ENCODE measurements at regions not wholly inside any gene's neighbourhood (a gene's known extent, or its start where the extent isn't known, plus 50 kb on each side); places are given as distances from the start of the nearest gene placed in this dataset.

GRCh38 chr4:177582992-177583391 is 140.8 kb upstream of the AGA start:
- Mint-ChIP-seq H3K27me3 (no peaks in the 10 kb centered on the region), H3K4me1 (no peaks in the 10 kb centered on the region), H3K27ac (ENCODE audit: low read depth) (no peak overlapping the region), H3K9me3 (no peaks in the 10 kb centered on the region), H3K4me3 (no peak overlapping the region), H3K36me3 (ENCODE audit: insufficient read depth) (no peaks in the 10 kb centered on the region)
- DNase-seq (ENCODE audit: low spot score in 2 of 2) (no peak), ATAC-seq (replicated peaks; ENCODE audit: extremely low read depth, poor library complexity, severe bottlenecking) (no peak)

GRCh38 chr4:177587989-177588388 is 145.8 kb upstream of the AGA start:
- Mint-ChIP-seq H3K4me1 (no peaks in the 10 kb centered on the region), H3K36me3 (ENCODE audit: insufficient read depth) (no peaks in the 10 kb centered on the region), H3K9me3 (no peaks in the 10 kb centered on the region), H3K27ac (ENCODE audit: low read depth) (no peak overlapping the region), H3K4me3 (no peak overlapping the region), H3K27me3 (no peaks in the 10 kb centered on the region)
- DNase-seq (ENCODE audit: low spot score in 2 of 2) (no peak), ATAC-seq (replicated peaks; ENCODE audit: extremely low read depth, poor library complexity, severe bottlenecking) (no peak)

- ATAC-seq (replicated peaks; ENCODE audit: extremely low read depth, poor library complexity, severe bottlenecking) (no peak), DNase-seq (ENCODE audit: low spot score in 2 of 2) (no peak)
- Mint-ChIP-seq H3K27me3 (no peaks in the 10 kb centered on the region), H3K9me3 (no peaks in the 10 kb centered on the region), H3K4me3 (no peak overlapping the region), H3K36me3 (ENCODE audit: insufficient read depth) (peaks cover 1% of the 10 kb centered on the region), H3K4me1 (no peaks in the 10 kb centered on the region), H3K27ac (ENCODE audit: low read depth) (no peak overlapping the region)
These were observed 153.1 kb upstream of the AGA start for GRCh38 chr4:177595386-177595785.

- Mint-ChIP-seq H3K9me3 (no peaks in the 10 kb centered on the region), H3K4me3 (no peak overlapping the region), H3K36me3 (ENCODE audit: insufficient read depth) (peaks cover 1% of the 10 kb centered on the region), H3K27ac (ENCODE audit: low read depth) (no peak overlapping the region), H3K27me3 (no peaks in the 10 kb centered on the region), H3K4me1 (no peaks in the 10 kb centered on the region)
- ATAC-seq (replicated peaks; ENCODE audit: extremely low read depth, poor library complexity, severe bottlenecking) (no peak), DNase-seq (ENCODE audit: low spot score in 2 of 2) (no peak)
These were observed 153.8 kb upstream of the AGA start for GRCh38 chr4:177596035-177596434.

- Mint-ChIP-seq H3K27ac (ENCODE audit: low read depth) (no peak overlapping the region), H3K4me1 (no peaks in the 10 kb centered on the region), H3K27me3 (no peaks in the 10 kb centered on the region)
These were observed 154.8 kb upstream of the AGA start for GRCh38 chr4:177596991-177597390.

GRCh38 chr4:177605252-177605651 is 163.0 kb upstream of the AGA start:
- no peak for ATAC-seq (replicated peaks; ENCODE audit: extremely low read depth, poor library complexity, severe bottlenecking)
- Mint-ChIP-seq H3K9me3 (no peaks in the 10 kb centered on the region), H3K36me3 (ENCODE audit: insufficient read depth) (no peaks in the 10 kb centered on the region), H3K4me3 (no peak overlapping the region), H3K27ac (ENCODE audit: low read depth) (no peak overlapping the region), H3K27me3 (no peaks in the 10 kb centered on the region), H3K4me1 (no peaks in the 10 kb centered on the region)
- DNase-seq (ENCODE audit: low spot score in 2 of 2): no peak

More at GRCh38 chr4:177596991-177597390, 154.8 kb upstream of the AGA start:
- ATAC-seq (replicated peaks; ENCODE audit: extremely low read depth, poor library complexity, severe bottlenecking) (no peak), DNase-seq (ENCODE audit: low spot score in 2 of 2) (no peak)
- Mint-ChIP-seq H3K9me3 (no peaks in the 10 kb centered on the region), H3K36me3 (ENCODE audit: insufficient read depth) (peaks cover 1% of the 10 kb centered on the region), H3K4me3 (no peak overlapping the region)

- Mint-ChIP-seq H3K27ac (ENCODE audit: low read depth) (no peak overlapping the region), H3K27me3 (no peaks in the 10 kb centered on the region), H3K4me1 (no peaks in the 10 kb centered on the region), H3K36me3 (ENCODE audit: insufficient read depth) (no peaks in the 10 kb centered on the region), H3K9me3 (no peaks in the 10 kb centered on the region), H3K4me3 (no peak overlapping the region)
- no peak for DNase-seq (ENCODE audit: low spot score in 2 of 2)
- ATAC-seq (replicated peaks; ENCODE audit: extremely low read depth, poor library complexity, severe bottlenecking): no peak
These were observed 164.9 kb upstream of the AGA start for GRCh38 chr4:177607111-177607573.

GRCh38 chr4:177611974-177612664 is 169.9 kb upstream of the AGA start:
- Mint-ChIP-seq H3K4me1 (no peaks in the 10 kb centered on the region), H3K9me3 (no peaks in the 10 kb centered on the region), H3K4me3 (no peak overlapping the region), H3K27ac (ENCODE audit: low read depth) (no peak overlapping the region), H3K36me3 (ENCODE audit: insufficient read depth) (no peaks in the 10 kb centered on the region), H3K27me3 (peaks cover 11% of the 10 kb centered on the region)
- DNase-seq (ENCODE audit: low spot score in 2 of 2): no peak
- no peak for ATAC-seq (replicated peaks; ENCODE audit: extremely low read depth, poor library complexity, severe bottlenecking)

GRCh38 chr4:177612684-177613083 is 170.4 kb upstream of the AGA start:
- Mint-ChIP-seq H3K27ac (ENCODE audit: low read depth) (no peak overlapping the region), H3K4me1 (no peaks in the 10 kb centered on the region), H3K4me3 (no peak overlapping the region), H3K36me3 (ENCODE audit: insufficient read depth) (no peaks in the 10 kb centered on the region), H3K9me3 (no peaks in the 10 kb centered on the region), H3K27me3 (peaks cover 11% of the 10 kb centered on the region)
- no peak for ATAC-seq (replicated peaks; ENCODE audit: extremely low read depth, poor library complexity, severe bottlenecking)
- no peak for DNase-seq (ENCODE audit: low spot score in 2 of 2)

GRCh38 chr4:177632481-177632880 is 190.2 kb upstream of the AGA start:
- peaks cover 3% of the 10 kb centered on the region for H3K9me3 Mint-ChIP-seq
- no peaks in the 10 kb centered on the region for H3K36me3 Mint-ChIP-seq (ENCODE audit: insufficient read depth)
- no peaks in the 10 kb centered on the region for H3K4me1 Mint-ChIP-seq
- ATAC-seq (replicated peaks; ENCODE audit: extremely low read depth, poor library complexity, severe bottlenecking) (no peak), DNase-seq (ENCODE audit: low spot score in 2 of 2) (no peak)
- H3K27ac Mint-ChIP-seq (ENCODE audit: low read depth): no peak overlapping the region
- H3K4me3 Mint-ChIP-seq: no peak overlapping the region
- H3K27me3 Mint-ChIP-seq: no peaks in the 10 kb centered on the region

GRCh38 chr4:177638871-177639270 is 196.6 kb upstream of the AGA start:
- Mint-ChIP-seq H3K4me3 (no peak overlapping the region), H3K9me3 (peaks cover 5% of the 10 kb centered on the region), H3K27ac (ENCODE audit: low read depth) (no peak overlapping the region), H3K36me3 (ENCODE audit: insufficient read depth) (no peaks in the 10 kb centered on the region), H3K4me1 (no peaks in the 10 kb centered on the region), H3K27me3 (no peaks in the 10 kb centered on the region)
- ATAC-seq (replicated peaks; ENCODE audit: extremely low read depth, poor library complexity, severe bottlenecking) (no peak), DNase-seq (ENCODE audit: low spot score in 2 of 2) (no peak)

- Mint-ChIP-seq H3K27ac (ENCODE audit: low read depth) (no peak overlapping the region), H3K27me3 (no peaks in the 10 kb centered on the region), H3K9me3 (peaks cover 5% of the 10 kb centered on the region), H3K4me3 (no peak overlapping the region), H3K36me3 (ENCODE audit: insufficient read depth) (no peaks in the 10 kb centered on the region), H3K4me1 (no peaks in the 10 kb centered on the region)
- ATAC-seq (replicated peaks; ENCODE audit: extremely low read depth, poor library complexity, severe bottlenecking) (no peak), DNase-seq (ENCODE audit: low spot score in 2 of 2) (no peak)
These were observed 198.6 kb upstream of the AGA start for GRCh38 chr4:177640864-177641263.

GRCh38 chr4:177660223-177660622 is 218.0 kb upstream of the AGA start:
- Mint-ChIP-seq H3K4me3 (no peak overlapping the region), H3K27ac (ENCODE audit: low read depth) (no peak overlapping the region), H3K36me3 (ENCODE audit: insufficient read depth) (no peaks in the 10 kb centered on the region), H3K9me3 (peaks cover 18% of the 10 kb centered on the region), H3K4me1 (no peaks in the 10 kb centered on the region), H3K27me3 (peaks cover 11% of the 10 kb centered on the region)
- DNase-seq (ENCODE audit: low spot score in 2 of 2) (no peak), ATAC-seq (replicated peaks; ENCODE audit: extremely low read depth, poor library complexity, severe bottlenecking) (no peak)

Measured in central memory CD8-positive, alpha-beta T cell (primary cell).